ENCODE measurements at regions not wholly inside any gene's neighbourhood (a gene's known extent, or its start where the extent isn't known, plus 50 kb on each side); places are given as distances from the start of the nearest gene placed in this dataset.

DNA sequence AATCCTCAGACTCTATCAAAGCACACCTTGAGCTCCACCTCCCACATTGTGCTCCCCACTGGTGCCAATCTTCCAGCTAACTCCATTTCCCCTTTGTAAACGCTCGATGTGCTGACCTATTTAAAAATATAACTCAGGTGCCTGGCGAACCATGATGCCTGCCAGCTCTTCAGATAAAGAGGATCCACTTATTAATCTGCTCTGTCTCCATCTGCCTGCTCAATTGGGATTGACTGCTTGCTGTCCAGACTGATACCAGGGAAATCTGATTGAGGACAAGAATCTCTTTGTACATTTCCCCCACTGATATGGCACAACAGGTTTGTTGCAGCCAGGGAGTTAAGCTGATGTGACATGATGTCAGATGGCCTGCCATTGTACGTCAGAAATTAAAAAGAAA is 2036.5 kb upstream of the CELF4 start:
- TF ChIP-seq CTCF (IDR thresholded peaks at IDR 0.05) (no peak), POLR2A (IDR thresholded peaks at IDR 0.05) (no peak), EP300 (IDR thresholded peaks at IDR 0.05; ENCODE audit: low read depth) (no peak), POLR2AphosphoS5 (IDR thresholded peaks at IDR 0.05) (no peak)
- no peak overlapping the region for H3K4me3 ChIP-seq
- H3K27ac ChIP-seq = no peak overlapping the region
- in situ Hi-C loops (cut with MboI; ENCODE audit: low pct_ligation_motif_present in 1 of 4, low pct_unique_long_range_greater_than_20kb in 1 of 4, low sequenced_read_pairs in 3 of 4) (no loop called here), intact Hi-C loops (cut with DNase I; ENCODE audit: low total_unique reads) (no loop called here)
- WGBS, 2 donors (ENCODE audit: low coverage in 1 of 2) = 88 to 96% methylated on average over 3 to 4 of the region's 4 CpGs
- no peaks in the 10 kb centered on the region for H3K9me3 ChIP-seq
- no peak for DNase-seq
- no peaks in the 10 kb centered on the region for H3K4me1 ChIP-seq
- no peaks in the 10 kb centered on the region for H3K27me3 ChIP-seq
- H3K36me3 ChIP-seq = no peaks in the 10 kb centered on the region

- Histone ChIP-seq H3K27me3 (no peaks in the 10 kb centered on the region), H3K36me3 (no peaks in the 10 kb centered on the region), H3K9me3 (no peaks in the 10 kb centered on the region), H3K4me3 (no peak overlapping the region), H3K27ac (no peak overlapping the region), H3K4me1 (no peaks in the 10 kb centered on the region)
- intact Hi-C loops (cut with DNase I; ENCODE audit: low total_unique reads) = no loop called here
- WGBS, 2 donors (ENCODE audit: low coverage in 1 of 2) = 63 to 64% methylated on average over 4 of the region's 4 CpGs
- DNase-seq = no peak
- TF ChIP-seq POLR2A (IDR thresholded peaks at IDR 0.05) (no peak), POLR2AphosphoS5 (IDR thresholded peaks at IDR 0.05) (no peak), EP300 (IDR thresholded peaks at IDR 0.05; ENCODE audit: low read depth) (no peak), CTCF (IDR thresholded peaks at IDR 0.05) (no peak)
- in situ Hi-C loops (cut with MboI; ENCODE audit: low pct_ligation_motif_present in 1 of 4, low pct_unique_long_range_greater_than_20kb in 1 of 4, low sequenced_read_pairs in 3 of 4) = no loop called here
Measured at GRCh38 chr18:39600894-39601293, 2035.3 kb upstream of the CELF4 start.

DNA sequence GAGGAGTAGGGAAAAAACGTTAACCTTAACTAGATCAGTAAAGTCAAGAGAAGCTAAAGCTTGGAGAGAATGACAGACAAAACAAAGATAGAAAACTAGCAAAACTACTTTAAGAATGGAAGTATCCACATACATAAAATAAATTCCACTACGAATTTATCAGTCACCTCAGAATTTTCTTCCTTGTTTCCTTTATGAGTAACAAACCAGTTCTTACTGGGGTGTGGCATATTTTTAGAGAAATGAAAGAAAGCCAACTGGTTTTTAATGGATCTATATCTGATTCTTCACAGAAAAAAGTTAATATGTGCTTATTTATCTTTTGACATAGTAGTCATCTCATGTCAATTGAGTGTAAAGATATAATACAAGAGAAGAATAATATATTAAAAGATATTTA is 2033.7 kb upstream of the CELF4 start:
- Histone ChIP-seq H3K27me3 (no peaks in the 10 kb centered on the region), H3K4me1 (no peaks in the 10 kb centered on the region), H3K27ac (no peak overlapping the region), H3K36me3 (no peaks in the 10 kb centered on the region), H3K4me3 (no peak overlapping the region), H3K9me3 (no peaks in the 10 kb centered on the region)
- WGBS, 2 donors (ENCODE audit: low coverage in 1 of 2) = 52 to 73% methylated on average over 2 of the region's 2 CpGs
- TF ChIP-seq EP300 (IDR thresholded peaks at IDR 0.05; ENCODE audit: low read depth) = no peak
- no peak for TF ChIP-seq POLR2A (IDR thresholded peaks at IDR 0.05)
- no peak for TF ChIP-seq POLR2AphosphoS5 (IDR thresholded peaks at IDR 0.05)
- no peak for TF ChIP-seq CTCF (IDR thresholded peaks at IDR 0.05)
- no peak for DNase-seq
- in situ Hi-C loops (cut with MboI; ENCODE audit: low pct_ligation_motif_present in 1 of 4, low pct_unique_long_range_greater_than_20kb in 1 of 4, low sequenced_read_pairs in 3 of 4) = no loop called here
- intact Hi-C loops (cut with DNase I; ENCODE audit: low total_unique reads) = no loop called here

DNA sequence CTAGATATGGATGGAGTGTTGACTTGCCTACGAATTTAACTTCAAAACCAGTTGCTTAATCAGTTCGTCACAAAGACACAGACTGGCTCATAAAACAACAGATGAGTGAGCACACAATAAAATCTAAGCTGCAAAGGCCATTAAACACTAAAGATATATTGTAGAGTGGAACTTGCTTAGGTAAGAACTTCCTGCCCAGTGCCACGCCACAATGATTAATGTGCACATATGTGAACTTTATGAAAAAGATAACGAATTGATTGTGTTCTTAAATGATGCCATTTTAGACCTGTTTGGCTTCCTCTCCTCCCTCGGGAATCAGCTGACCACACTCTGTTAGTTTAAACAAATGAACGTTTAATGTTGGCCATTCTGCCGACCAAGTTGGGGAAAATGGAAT is 2031.3 kb upstream of the CELF4 start:
- Histone ChIP-seq H3K4me1 (no peaks in the 10 kb centered on the region), H3K9me3 (no peaks in the 10 kb centered on the region), H3K36me3 (no peaks in the 10 kb centered on the region), H3K4me3 (no peak overlapping the region), H3K27ac (no peak overlapping the region), H3K27me3 (no peaks in the 10 kb centered on the region)
- WGBS, 2 donors (ENCODE audit: low coverage in 1 of 2) = 25 to 26% methylated on average over 7 of the region's 7 CpGs
- in situ Hi-C loops (cut with MboI; ENCODE audit: low pct_ligation_motif_present in 1 of 4, low pct_unique_long_range_greater_than_20kb in 1 of 4, low sequenced_read_pairs in 3 of 4) = no loop called here
- intact Hi-C loops (cut with DNase I; ENCODE audit: low total_unique reads) = no loop called here
- peak; percentile 16 for DNase-seq
- peak in 1 of 3 donors; percentile 14 for TF ChIP-seq POLR2AphosphoS5 (IDR thresholded peaks at IDR 0.05)
- no peak for TF ChIP-seq POLR2A (IDR thresholded peaks at IDR 0.05)
- no peak for TF ChIP-seq CTCF (IDR thresholded peaks at IDR 0.05)
- TF ChIP-seq EP300 (IDR thresholded peaks at IDR 0.05; ENCODE audit: low read depth) = no peak
